HepG2 (cell line): ENCODE measurements at regions not wholly inside any gene's neighbourhood (a gene's known extent, or its start where the extent isn't known, plus 50 kb on each side); places are given as distances from the start of the nearest gene placed in this dataset.

Experiments used
- GATAD2A ChIP-seq: IDR thresholded peaks from 2 replicates; pipeline ENCODE4 v1.6.1; 2016
- HMG20B ChIP-seq: conservative IDR thresholded peaks from 2 replicates; pipeline ENCODE4 v1.6.1; 2016; ENCODE audit warnings: missing genetic modification reagents, missing compliant biosample characterization
- HNRNPUL1 ChIP-seq: fragments of 200-400 bp; formaldehyde crosslinking; IDR thresholded peaks from 2 replicates; pipeline ENCODE4 v1.6.1; 2017; ENCODE audit warnings: low read depth, mild to moderate bottlenecking, low read length, moderate library complexity
- ISL2 ChIP-seq: sonication (generic); formaldehyde crosslinking; IDR thresholded peaks from 2 replicates; pipeline ENCODE4 v1.5.0; 2020; ENCODE audit warnings: missing genetic modification reagents
- JUNB ChIP-seq: sonication (generic); formaldehyde crosslinking; IDR thresholded peaks from 2 replicates; pipeline ENCODE4 v1.8.0; 2022; ENCODE audit warnings: missing genetic modification reagents, mild to moderate bottlenecking, borderline replicate concordance
- KAT8 ChIP-seq: IDR thresholded peaks from 2 replicates; pipeline ENCODE4 v1.6.1; 2016; ENCODE audit warnings: missing genetic modification reagents, missing compliant biosample characterization
- MIER2 ChIP-seq: IDR thresholded peaks from 2 replicates; pipeline ENCODE4 v1.6.1; 2016; ENCODE audit warnings: missing biosample characterization, missing genetic modification reagents
- NCOR1 ChIP-seq: fragments of 200-600 bp; sonication (generic); IDR thresholded peaks from 2 replicates; pipeline ENCODE4 v1.7.0; 2017; ENCODE audit warnings: antibody characterized with exemption, low read length, borderline replicate concordance
- NFIC ChIP-seq: IDR thresholded peaks from 2 replicates; pipeline ENCODE4 v1.6.1; 2012; ENCODE audit warnings: mild to moderate bottlenecking, low read length, inconsistent platforms
- PAXIP1 ChIP-seq: sonication (generic); formaldehyde crosslinking; conservative IDR thresholded peaks from 2 replicates; pipeline ENCODE4 v1.4.0; 2020; ENCODE audit warnings: mild to moderate bottlenecking, missing genetic modification reagents, moderate library complexity
- PPARG ChIP-seq: conservative IDR thresholded peaks from 2 replicates; pipeline ENCODE4 v1.6.1; 2016; ENCODE audit warnings: missing biosample characterization, missing genetic modification reagents
- SAP130 ChIP-seq: IDR thresholded peaks from 2 replicates; pipeline ENCODE4 v1.6.1; 2016; ENCODE audit warnings: low read depth
- SOX5 ChIP-seq: IDR thresholded peaks from 2 replicates; pipeline ENCODE4 v1.6.1; 2016; ENCODE audit warnings: borderline replicate concordance
- SOX6 ChIP-seq, 2 experiments: fragments of 450-650 bp in 1 of 2; sonication (generic) in 1 of 2; formaldehyde crosslinking in 1 of 2; IDR thresholded peaks; 2 replicates each; pipeline versions ENCODE4 v1.4.0 to v1.6.1; 2017 to 2020; ENCODE audit warnings: antibody characterized with exemption in 1 of 2, mild to moderate bottlenecking in 1 of 2, missing genetic modification reagents in 1 of 2
- TEAD3 ChIP-seq: optimal IDR thresholded peaks from 2 replicates; pipeline ENCODE3; 2016; ENCODE audit warnings: borderline replicate concordance
- ZNF775 ChIP-seq: sonication (generic); formaldehyde crosslinking; IDR thresholded peaks from 2 replicates; pipeline ENCODE4 v1.4.0; 2020; ENCODE audit warnings: missing genetic modification reagents, mild to moderate bottlenecking, moderate library complexity, borderline replicate concordance
- ZNF792 ChIP-seq: IDR thresholded peaks from 2 replicates; pipeline ENCODE4 v1.6.1; 2016
- ZSCAN12 ChIP-seq: sonication (generic); formaldehyde crosslinking; IDR thresholded peaks from 2 replicates; pipeline ENCODE4 v1.9.0; 2021; ENCODE audit warnings: mild to moderate bottlenecking, missing genetic modification reagents
- TF ChIP-seq, protein P1 (sequence below): fragments of 450-650 bp; IDR thresholded peaks from 2 replicates; pipeline ENCODE4 v1.6.1; 2017
- TF ChIP-seq, protein P2 (sequence below): IDR thresholded peaks from 2 replicates; pipeline ENCODE4 v1.6.1; 2012; ENCODE audit warnings: inconsistent platforms
- TF ChIP-seq, protein P3 (sequence below): sonication (generic); IDR thresholded peaks from 2 replicates; pipeline ENCODE4 v1.6.1; 2016; ENCODE audit warnings: low read depth, borderline replicate concordance
- TF ChIP-seq, protein P4 (sequence below): IDR thresholded peaks from 2 replicates; pipeline ENCODE4 v1.6.1; 2016; ENCODE audit warnings: low read depth

DNA sequence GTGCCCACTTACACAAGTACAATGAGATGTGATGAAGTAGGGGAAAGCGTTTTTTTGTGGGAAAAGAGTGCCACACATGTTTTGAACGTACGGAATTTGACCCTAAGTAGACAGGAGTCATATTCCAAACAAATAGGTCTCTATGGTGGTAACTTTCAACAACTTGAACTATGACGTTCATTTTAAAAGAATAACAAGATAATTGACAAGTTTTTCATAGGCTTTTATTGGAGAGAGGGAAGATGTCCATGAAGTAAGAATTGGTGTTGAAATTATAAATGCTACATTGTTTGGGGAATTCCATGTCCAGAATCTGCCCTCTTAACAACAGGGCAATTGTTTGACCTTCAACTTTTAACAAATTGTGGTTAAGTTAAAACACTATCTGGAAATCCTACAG lies 126.5 kb downstream of the GASK1B start (continued):
- TF ChIP-seq PAXIP1 (CRISPR knock-in tag): peak; percentile 64
- TF ChIP-seq NFIC: peak; percentile 52; the same call in 1 of the 2 replicates
- TF ChIP-seq HNRNPUL1: no peak
- peak; percentile 27; the same call in 1 of the 2 replicates for TF ChIP-seq ISL2
- 0 out of 2 replicates have a peak, but pooled peaks have one; percentile 49 for TF ChIP-seq GATAD2A (CRISPR knock-in tag)
- TF ChIP-seq ZNF775 (CRISPR knock-in tag): no peak
- TF ChIP-seq, protein P1, sequence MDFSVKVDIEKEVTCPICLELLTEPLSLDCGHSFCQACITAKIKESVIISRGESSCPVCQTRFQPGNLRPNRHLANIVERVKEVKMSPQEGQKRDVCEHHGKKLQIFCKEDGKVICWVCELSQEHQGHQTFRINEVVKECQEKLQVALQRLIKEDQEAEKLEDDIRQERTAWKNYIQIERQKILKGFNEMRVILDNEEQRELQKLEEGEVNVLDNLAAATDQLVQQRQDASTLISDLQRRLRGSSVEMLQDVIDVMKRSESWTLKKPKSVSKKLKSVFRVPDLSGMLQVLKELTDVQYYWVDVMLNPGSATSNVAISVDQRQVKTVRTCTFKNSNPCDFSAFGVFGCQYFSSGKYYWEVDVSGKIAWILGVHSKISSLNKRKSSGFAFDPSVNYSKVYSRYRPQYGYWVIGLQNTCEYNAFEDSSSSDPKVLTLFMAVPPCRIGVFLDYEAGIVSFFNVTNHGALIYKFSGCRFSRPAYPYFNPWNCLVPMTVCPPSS: no peak
- TF ChIP-seq, protein P2, sequence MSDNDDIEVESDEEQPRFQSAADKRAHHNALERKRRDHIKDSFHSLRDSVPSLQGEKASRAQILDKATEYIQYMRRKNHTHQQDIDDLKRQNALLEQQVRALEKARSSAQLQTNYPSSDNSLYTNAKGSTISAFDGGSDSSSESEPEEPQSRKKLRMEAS: peak; percentile 37; the same call in 1 of the 2 replicates
- no peak for TF ChIP-seq MIER2
- TF ChIP-seq SOX5: peak; percentile 50; the same call in 1 of the 2 replicates
- TF ChIP-seq KAT8 (CRISPR knock-in tag): 0 out of 2 replicates have a peak, but pooled peaks have one; percentile 27
- peak; percentile 9 for TF ChIP-seq TEAD3
- 0 out of 2 replicates have a peak, but pooled peaks have one; percentile 50 for TF ChIP-seq ZNF792 (CRISPR knock-in tag)
- TF ChIP-seq, protein P3, sequence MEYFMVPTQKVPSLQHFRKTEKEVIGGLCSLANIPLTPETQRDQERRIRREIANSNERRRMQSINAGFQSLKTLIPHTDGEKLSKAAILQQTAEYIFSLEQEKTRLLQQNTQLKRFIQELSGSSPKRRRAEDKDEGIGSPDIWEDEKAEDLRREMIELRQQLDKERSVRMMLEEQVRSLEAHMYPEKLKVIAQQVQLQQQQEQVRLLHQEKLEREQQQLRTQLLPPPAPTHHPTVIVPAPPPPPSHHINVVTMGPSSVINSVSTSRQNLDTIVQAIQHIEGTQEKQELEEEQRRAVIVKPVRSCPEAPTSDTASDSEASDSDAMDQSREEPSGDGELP: 0 out of 2 replicates have a peak, but pooled peaks have one; percentile 16
- no peak for TF ChIP-seq SOX6 (IDR thresholded peaks at IDR 0.05)
- peak; percentile 60 for TF ChIP-seq SOX6 (CRISPR knock-in tag; IDR thresholded peaks at IDR 0.05)
- no peak for TF ChIP-seq ZSCAN12
- TF ChIP-seq HMG20B: no peak
- TF ChIP-seq, protein P4, sequence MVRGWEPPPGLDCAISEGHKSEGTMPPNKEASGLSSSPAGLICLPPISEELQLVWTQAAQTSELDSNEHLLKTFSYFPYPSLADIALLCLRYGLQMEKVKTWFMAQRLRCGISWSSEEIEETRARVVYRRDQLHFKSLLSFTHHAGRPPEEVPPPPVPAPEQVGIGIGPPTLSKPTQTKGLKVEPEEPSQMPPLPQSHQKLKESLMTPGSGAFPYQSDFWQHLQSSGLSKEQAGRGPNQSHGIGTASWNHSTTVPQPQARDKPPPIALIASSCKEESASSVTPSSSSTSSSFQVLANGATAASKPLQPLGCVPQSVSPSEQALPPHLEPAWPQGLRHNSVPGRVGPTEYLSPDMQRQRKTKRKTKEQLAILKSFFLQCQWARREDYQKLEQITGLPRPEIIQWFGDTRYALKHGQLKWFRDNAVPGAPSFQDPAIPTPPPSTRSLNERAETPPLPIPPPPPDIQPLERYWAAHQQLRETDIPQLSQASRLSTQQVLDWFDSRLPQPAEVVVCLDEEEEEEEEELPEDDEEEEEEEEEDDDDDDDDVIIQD: peak; percentile 69; the same call in 1 of the 2 replicates
- TF ChIP-seq NCOR1: peak; percentile 27; the same call in 1 of the 2 replicates
- TF ChIP-seq PPARG: 0 out of 2 replicates have a peak, but pooled peaks have one; percentile 35
- TF ChIP-seq JUNB (CRISPR knock-in tag): no peak
- 0 out of 2 replicates have a peak, but pooled peaks have one; percentile 13 for TF ChIP-seq SAP130
